NB4 (cell line): ENCODE measurements at regions not wholly inside any gene's neighbourhood (a gene's known extent, or its start where the extent isn't known, plus 50 kb on each side); places are given as distances from the start of the nearest gene placed in this dataset.

Experiments
- CTCF ChIP-seq: IDR thresholded peaks from one replicate; pipeline ENCODE4 v1.5.1; 2012; ENCODE audit warnings: low read depth, low read length
- MAX ChIP-seq: IDR thresholded peaks from 2 replicates; pipeline ENCODE4 v1.6.1; 2011; ENCODE audit warnings: low read depth, low read length
- MYC ChIP-seq: IDR thresholded peaks from 2 replicates; pipeline ENCODE4 v1.6.1; 2011; ENCODE audit warnings: low read depth, low read length
- POLR2A ChIP-seq: IDR thresholded peaks from 2 replicates; pipeline ENCODE4 v1.6.1; 2011; ENCODE audit warnings: mild to moderate bottlenecking; ENCODE audit not compliant: insufficient read length; ENCODE audit errors: extremely low read depth

- TF ChIP-seq CTCF (no peak), POLR2A (no peak), MAX (no peak), MYC (no peak)
Measured at GRCh38 chr3:109241459-109242186, 74.7 kb downstream of the DPPA2 start.
